ENCODE measurements at regions not wholly inside any gene's neighbourhood (a gene's known extent, or its start where the extent isn't known, plus 50 kb on each side); places are given as distances from the start of the nearest gene placed in this dataset.

GRCh38 chr4:32000846-32001488 is 1280.8 kb downstream of the PCDH7 start:
- Histone ChIP-seq H3K27me3 (ENCODE audit: control insufficient read depth, insufficient read depth, low read length) (no peaks in the 10 kb centered on the region), H3K4me2 (ENCODE audit: extremely low read depth, insufficient read depth, low read length) (no peak overlapping the region), H2AFZ (ENCODE audit: low read length) (no peak overlapping the region), H4K20me1 (ENCODE audit: control insufficient read depth, extremely low read depth, insufficient read depth, low read length) (no peaks in the 10 kb centered on the region), H3K27ac (ENCODE audit: insufficient read depth, low read length) (no peak overlapping the region), H3K9ac (ENCODE audit: insufficient read depth, low read length) (no peak overlapping the region), H3K79me2 (ENCODE audit: control insufficient read depth, insufficient read depth, low read length) (no peaks in the 10 kb centered on the region), H3K9me3 (ENCODE audit: control insufficient read depth, insufficient read depth, low read depth, low read length) (no peaks in the 10 kb centered on the region), H3K4me1 (ENCODE audit: control insufficient read depth, extremely low read depth, insufficient read depth, low read length) (no peaks in the 10 kb centered on the region), H3K4me3 (replicated peaks in 1 of 4; ENCODE audit: control extremely low read depth in 1 of 4, insufficient read depth in 1 of 4, low read depth in 3 of 4, low read length in 4 of 4) (no peak overlapping the region), H3K36me3 (ENCODE audit: control insufficient read depth, insufficient read depth, low read length) (no peaks in the 10 kb centered on the region)
- TF ChIP-seq, protein P1, sequence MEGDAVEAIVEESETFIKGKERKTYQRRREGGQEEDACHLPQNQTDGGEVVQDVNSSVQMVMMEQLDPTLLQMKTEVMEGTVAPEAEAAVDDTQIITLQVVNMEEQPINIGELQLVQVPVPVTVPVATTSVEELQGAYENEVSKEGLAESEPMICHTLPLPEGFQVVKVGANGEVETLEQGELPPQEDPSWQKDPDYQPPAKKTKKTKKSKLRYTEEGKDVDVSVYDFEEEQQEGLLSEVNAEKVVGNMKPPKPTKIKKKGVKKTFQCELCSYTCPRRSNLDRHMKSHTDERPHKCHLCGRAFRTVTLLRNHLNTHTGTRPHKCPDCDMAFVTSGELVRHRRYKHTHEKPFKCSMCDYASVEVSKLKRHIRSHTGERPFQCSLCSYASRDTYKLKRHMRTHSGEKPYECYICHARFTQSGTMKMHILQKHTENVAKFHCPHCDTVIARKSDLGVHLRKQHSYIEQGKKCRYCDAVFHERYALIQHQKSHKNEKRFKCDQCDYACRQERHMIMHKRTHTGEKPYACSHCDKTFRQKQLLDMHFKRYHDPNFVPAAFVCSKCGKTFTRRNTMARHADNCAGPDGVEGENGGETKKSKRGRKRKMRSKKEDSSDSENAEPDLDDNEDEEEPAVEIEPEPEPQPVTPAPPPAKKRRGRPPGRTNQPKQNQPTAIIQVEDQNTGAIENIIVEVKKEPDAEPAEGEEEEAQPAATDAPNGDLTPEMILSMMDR (conservative IDR thresholded peaks at IDR 0.05 in 1 of 2, IDR thresholded peaks at IDR 0.05 in 1 of 2; ENCODE audit: low read depth in 1 of 2, low read length in 2 of 2): no peak
- TF ChIP-seq EZH2 (IDR thresholded peaks at IDR 0.05; ENCODE audit: low read length, missing control alignments): no peak
- no peak for DNase-seq (ENCODE audit: low read depth in 2 of 2)

- Histone ChIP-seq H3K79me2 (ENCODE audit: control insufficient read depth, insufficient read depth, low read length) (no peaks in the 10 kb centered on the region), H2AFZ (ENCODE audit: low read length) (no peak overlapping the region), H3K27ac (ENCODE audit: insufficient read depth, low read length) (no peak overlapping the region), H3K27me3 (ENCODE audit: control insufficient read depth, insufficient read depth, low read length) (no peaks in the 10 kb centered on the region), H3K4me1 (ENCODE audit: control insufficient read depth, extremely low read depth, insufficient read depth, low read length) (no peaks in the 10 kb centered on the region), H3K4me2 (ENCODE audit: extremely low read depth, insufficient read depth, low read length) (no peak overlapping the region), H3K4me3 (replicated peaks in 1 of 4; ENCODE audit: control extremely low read depth in 1 of 4, insufficient read depth in 1 of 4, low read depth in 3 of 4, low read length in 4 of 4) (no peak overlapping the region), H3K9me3 (ENCODE audit: control insufficient read depth, insufficient read depth, low read depth, low read length) (no peaks in the 10 kb centered on the region), H3K9ac (ENCODE audit: insufficient read depth, low read length) (no peak overlapping the region), H4K20me1 (ENCODE audit: control insufficient read depth, extremely low read depth, insufficient read depth, low read length) (no peaks in the 10 kb centered on the region), H3K36me3 (ENCODE audit: control insufficient read depth, insufficient read depth, low read length) (no peaks in the 10 kb centered on the region)
- TF ChIP-seq, protein P1 (conservative IDR thresholded peaks at IDR 0.05 in 1 of 2, IDR thresholded peaks at IDR 0.05 in 1 of 2; ENCODE audit: low read depth in 1 of 2, low read length in 2 of 2): no peak
- TF ChIP-seq EZH2 (IDR thresholded peaks at IDR 0.05; ENCODE audit: low read length, missing control alignments): no peak
- DNase-seq (ENCODE audit: low read depth in 2 of 2): no peak
Observed at GRCh38 chr4:32002037-32002747, 1282.0 kb downstream of the PCDH7 start.

DNA sequence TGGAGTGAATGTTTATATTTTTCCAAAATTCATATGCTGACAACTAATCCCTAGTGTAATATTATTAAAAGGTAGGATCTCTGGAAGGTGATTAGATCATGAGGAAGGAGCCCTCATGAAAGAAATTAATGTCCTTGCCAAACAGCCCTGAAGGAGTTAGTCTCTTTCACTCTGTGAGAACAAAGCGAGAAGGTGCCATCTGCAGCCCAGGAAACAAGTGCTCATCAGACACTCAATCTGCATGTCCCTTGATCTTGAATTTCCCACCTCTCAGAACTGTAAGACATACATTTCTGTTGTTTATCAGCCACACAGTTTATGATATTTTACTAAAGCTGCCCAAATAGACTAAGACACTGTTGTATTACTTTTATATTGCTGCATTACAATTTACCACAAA is 1283.4 kb downstream of the PCDH7 start:
- TF ChIP-seq, protein P1 (conservative IDR thresholded peaks at IDR 0.05 in 1 of 2, IDR thresholded peaks at IDR 0.05 in 1 of 2; ENCODE audit: low read depth in 1 of 2, low read length in 2 of 2): no peak
- Histone ChIP-seq H3K36me3 (ENCODE audit: control insufficient read depth, insufficient read depth, low read length) (no peaks in the 10 kb centered on the region), H3K4me1 (ENCODE audit: control insufficient read depth, extremely low read depth, insufficient read depth, low read length) (no peaks in the 10 kb centered on the region), H2AFZ (ENCODE audit: low read length) (no peak overlapping the region), H3K9me3 (ENCODE audit: control insufficient read depth, insufficient read depth, low read depth, low read length) (no peaks in the 10 kb centered on the region), H3K4me2 (ENCODE audit: extremely low read depth, insufficient read depth, low read length) (no peak overlapping the region), H3K27me3 (ENCODE audit: control insufficient read depth, insufficient read depth, low read length) (no peaks in the 10 kb centered on the region), H3K9ac (ENCODE audit: insufficient read depth, low read length) (no peak overlapping the region), H3K27ac (ENCODE audit: insufficient read depth, low read length) (no peak overlapping the region), H4K20me1 (ENCODE audit: control insufficient read depth, extremely low read depth, insufficient read depth, low read length) (no peaks in the 10 kb centered on the region), H3K79me2 (ENCODE audit: control insufficient read depth, insufficient read depth, low read length) (no peaks in the 10 kb centered on the region), H3K4me3 (replicated peaks in 1 of 4; ENCODE audit: control extremely low read depth in 1 of 4, insufficient read depth in 1 of 4, low read depth in 3 of 4, low read length in 4 of 4) (no peak overlapping the region)
- no peak for DNase-seq (ENCODE audit: low read depth in 2 of 2)

Data from fibroblast of lung (primary cell).